Fibroblast of lung (primary cell): ENCODE measurements at regions not wholly inside any gene's neighbourhood (a gene's known extent, or its start where the extent isn't known, plus 50 kb on each side); places are given as distances from the start of the nearest gene placed in this dataset.

Experiments used
- EZH2 ChIP-seq: IDR thresholded peaks from 2 replicates; pipeline ENCODE4 v1.5.1; 2012; ENCODE audit warnings: low read length, control low read depth, mild to moderate bottlenecking; ENCODE audit errors: missing control alignments
- TF ChIP-seq, protein P1 (sequence below), 2 donors: IDR thresholded peaks in 1 of 2; conservative IDR thresholded peaks in 1 of 2; 1 replicate in 1 of 2; 2 replicates in 1 of 2; pipeline ENCODE4 v1.5.1; 2011 to 2012; ENCODE audit warnings: low read length in 2 of 2, control low read depth in 1 of 2, inconsistent platforms in 1 of 2, low read depth in 1 of 2, mild to moderate bottlenecking in 1 of 2

DNA sequence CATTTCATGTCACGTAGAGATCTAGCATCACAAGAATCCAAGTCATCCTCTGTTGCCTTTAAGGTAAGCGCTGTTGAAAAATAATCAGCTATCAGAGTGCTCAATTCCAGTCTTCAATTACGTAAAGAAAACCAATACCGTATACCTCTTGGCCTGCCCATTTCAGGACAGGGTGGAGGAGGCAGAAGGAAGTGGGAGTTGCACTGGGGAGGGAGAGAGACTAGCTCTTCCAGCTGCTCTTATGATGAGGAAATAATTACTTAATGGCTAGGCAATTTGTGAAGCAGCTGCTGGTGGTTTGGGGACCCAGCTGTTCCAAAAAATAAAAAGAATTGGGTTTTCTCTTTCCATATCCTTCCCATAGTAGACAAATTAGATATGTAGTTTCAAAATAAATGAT lies 365.8 kb upstream of the MCTP2 start:
- TF ChIP-seq, protein P1, sequence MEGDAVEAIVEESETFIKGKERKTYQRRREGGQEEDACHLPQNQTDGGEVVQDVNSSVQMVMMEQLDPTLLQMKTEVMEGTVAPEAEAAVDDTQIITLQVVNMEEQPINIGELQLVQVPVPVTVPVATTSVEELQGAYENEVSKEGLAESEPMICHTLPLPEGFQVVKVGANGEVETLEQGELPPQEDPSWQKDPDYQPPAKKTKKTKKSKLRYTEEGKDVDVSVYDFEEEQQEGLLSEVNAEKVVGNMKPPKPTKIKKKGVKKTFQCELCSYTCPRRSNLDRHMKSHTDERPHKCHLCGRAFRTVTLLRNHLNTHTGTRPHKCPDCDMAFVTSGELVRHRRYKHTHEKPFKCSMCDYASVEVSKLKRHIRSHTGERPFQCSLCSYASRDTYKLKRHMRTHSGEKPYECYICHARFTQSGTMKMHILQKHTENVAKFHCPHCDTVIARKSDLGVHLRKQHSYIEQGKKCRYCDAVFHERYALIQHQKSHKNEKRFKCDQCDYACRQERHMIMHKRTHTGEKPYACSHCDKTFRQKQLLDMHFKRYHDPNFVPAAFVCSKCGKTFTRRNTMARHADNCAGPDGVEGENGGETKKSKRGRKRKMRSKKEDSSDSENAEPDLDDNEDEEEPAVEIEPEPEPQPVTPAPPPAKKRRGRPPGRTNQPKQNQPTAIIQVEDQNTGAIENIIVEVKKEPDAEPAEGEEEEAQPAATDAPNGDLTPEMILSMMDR (conservative IDR thresholded peaks at IDR 0.05 in 1 of 2, IDR thresholded peaks at IDR 0.05 in 1 of 2; ENCODE audit: low read depth in 1 of 2, low read length in 2 of 2) = no peak
- TF ChIP-seq EZH2 = no peak
